GM18858 (cell line): ENCODE measurements at regions not wholly inside any gene's neighbourhood (a gene's known extent, or its start where the extent isn't known, plus 50 kb on each side); places are given as distances from the start of the nearest gene placed in this dataset.
"Not testable (repeated sequence)": the region's sequence is repeated elsewhere in the genome, so short reads cannot be mapped to it uniquely, and the experiment has no call there.

Experiments
- ATAC-seq: cut with Tn5 transposase; IDR thresholded peaks from one replicate; pipeline ENCODE4 v1.9.1; 2021; ENCODE audit not compliant: unreplicated experiment

DNA sequence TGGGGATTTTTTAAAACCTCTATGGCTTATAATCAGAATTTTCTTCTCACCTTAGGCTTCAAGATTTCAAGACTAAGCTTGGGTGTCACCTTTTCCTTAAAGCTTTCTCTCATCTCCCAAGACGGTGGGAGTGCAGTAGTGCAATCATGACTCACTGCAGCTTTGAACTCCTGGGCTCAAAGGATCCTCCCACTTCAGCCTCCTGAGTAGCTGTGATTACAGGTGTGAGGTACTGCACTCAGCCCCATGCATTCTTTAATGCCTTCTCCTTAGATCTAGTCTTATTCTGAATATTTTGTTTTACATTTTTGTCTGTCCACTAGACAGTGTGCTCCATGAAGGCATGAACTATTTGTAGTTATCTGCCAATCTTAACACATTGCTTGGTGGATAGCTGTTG is 55.7 kb upstream of the FAT3 start:
- no peak for ATAC-seq

DNA sequence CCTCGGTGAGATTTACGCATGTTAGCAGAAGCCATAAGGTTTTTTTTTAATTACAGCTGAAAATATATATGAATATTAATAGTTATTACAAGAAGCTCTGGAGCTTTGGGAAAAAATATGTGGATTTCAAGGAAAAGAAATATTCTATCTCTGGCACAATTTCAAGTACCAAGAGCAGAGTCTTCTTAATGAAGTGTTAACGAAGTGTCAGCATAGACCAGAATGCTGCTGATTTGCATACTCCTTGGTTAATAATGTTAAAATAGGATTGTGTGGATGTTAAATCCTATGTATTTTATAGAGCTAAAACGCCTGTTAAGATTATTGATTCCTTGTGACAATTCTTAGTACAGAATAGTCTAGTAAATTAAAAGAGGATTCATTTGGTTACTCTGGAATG is 57.0 kb upstream of the FAT3 start:
- ATAC-seq, result no peak

DNA sequence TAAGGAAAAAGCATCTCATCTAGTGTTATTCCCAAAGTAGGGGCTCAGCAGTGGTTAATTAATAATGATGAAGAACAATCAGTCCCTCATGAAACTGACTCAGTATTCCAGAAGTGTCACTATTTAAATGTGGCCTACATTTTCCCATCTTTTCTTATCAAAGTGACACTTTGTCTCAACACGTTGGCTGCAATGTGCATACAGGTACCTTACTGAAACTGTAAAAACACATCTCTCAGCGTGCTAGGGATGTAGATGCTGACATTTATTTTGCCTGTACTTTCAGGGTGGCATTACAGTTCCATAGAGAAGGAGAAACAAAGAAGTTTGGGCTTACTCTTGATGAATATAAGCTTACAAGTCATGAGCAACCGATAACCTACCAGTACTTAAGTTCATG is 58.3 kb upstream of the FAT3 start:
- no peak for ATAC-seq

DNA sequence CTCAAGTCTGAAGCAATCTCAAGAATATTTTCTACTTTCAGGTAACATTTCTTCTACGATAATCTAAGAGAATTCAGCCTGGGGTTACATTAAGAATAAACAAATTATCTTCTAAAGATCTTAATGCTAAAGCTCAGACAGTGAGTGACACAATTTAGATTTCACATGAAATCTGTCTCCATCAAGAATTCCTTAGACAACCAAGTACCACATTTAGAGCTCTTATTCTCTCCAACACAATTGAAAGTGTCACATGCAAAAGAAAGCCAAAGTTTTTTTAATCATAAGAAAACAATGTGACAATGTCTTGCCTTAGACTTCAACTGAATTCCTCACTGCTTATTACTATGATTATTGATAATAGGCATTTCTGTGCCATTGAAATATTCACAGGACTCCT is 60.7 kb upstream of the FAT3 start:
- ATAC-seq, result no peak

DNA sequence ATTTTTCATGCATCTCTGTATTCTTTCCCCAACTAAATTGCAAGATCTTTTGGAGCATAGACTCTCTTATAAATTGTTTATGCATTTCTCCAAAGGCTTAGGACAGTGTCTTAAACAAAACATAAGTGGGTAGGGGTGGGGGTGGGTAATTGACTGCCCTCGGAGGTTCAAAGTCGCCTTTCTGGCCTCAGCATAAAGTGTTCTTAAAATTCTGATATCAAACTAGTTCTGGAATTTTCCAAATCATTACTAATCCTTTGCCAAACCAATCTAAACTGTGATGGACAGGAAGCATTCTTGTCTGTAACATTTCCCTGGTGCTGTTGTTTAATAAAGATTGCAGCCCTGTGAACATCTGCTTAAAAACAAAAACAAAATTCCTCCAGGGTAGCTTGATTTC is 61.8 kb upstream of the FAT3 start:
- no peak for ATAC-seq

DNA sequence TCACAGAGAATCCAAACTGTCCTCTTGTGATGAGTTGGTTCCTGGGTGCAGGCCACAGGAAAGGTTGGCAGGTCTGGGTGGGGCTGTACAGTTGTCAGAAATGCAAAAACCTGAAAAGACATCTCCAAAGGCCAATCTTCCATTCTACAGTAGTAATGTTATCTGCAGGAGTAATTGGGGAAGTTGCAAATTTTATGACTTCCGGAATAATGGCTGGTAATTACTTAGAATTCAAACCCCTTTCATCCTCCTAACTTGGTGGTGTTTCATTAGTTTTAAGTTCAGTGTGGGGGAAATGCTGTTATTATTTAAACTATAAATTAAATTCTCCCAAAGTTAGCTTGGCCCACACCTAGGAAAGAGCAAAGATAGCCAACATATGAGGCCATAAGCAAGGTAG is 64.7 kb upstream of the FAT3 start:
- no peak for ATAC-seq

DNA sequence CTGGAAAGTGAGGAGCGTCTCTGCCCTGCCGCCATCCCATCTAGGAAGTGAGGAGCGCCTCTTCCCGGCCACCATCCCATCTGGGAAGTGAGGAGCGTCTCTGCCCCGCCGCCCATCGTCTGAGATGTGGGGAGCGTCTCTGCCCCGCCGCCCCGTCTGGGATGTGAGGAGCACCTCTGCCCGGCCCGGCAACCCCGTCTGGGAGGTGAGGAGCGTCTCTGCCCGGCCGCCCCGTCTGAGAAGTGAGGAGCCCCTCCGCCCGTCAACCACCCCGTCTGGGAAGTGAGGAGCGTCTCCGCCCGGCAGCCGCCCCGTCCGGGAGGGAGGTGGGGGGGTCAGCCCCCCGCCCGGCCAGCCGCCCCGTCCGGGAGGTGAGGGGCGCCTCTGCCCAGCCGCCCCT is 67.2 kb upstream of the FAT3 start:
- not testable (repeated sequence) for ATAC-seq

DNA sequence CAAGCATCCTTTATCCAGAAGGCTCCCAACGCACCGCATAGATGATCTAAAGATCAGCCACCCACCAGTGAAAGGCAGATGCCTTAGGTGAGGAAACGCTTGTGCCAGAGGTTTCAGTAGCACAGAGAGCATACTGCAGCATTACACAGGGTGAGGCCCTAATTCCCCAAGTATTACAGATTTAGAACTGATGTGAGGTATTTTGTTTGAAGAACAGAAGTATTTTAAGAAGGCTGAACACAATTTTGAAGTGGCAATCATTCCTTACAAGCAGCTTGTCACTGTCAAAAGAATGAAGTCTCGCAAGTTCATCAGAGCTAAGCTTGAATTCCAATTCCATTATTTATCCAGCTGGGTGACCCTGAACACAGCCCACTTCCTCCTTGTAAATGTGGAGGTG is 70.0 kb upstream of the FAT3 start:
- ATAC-seq, result no peak

DNA sequence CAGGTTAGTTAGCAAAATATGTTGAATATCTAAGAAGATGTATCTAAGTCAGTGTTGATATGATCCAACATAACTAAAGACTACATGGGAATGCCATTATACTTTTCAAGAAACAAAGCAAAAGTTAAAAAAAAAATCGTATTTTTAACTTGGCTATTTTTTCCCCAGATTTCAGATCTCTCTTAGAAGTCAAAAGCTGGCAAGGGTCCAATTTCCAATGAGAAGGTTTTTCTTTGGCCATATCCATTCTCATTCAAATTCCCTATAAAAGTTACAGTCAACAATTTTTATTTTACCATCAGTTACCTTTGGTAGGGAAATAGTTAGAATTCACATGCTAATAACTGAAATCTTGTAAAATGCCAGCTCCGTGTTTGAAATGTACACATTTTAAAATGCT is 70.5 kb upstream of the FAT3 start:
- no peak for ATAC-seq

DNA sequence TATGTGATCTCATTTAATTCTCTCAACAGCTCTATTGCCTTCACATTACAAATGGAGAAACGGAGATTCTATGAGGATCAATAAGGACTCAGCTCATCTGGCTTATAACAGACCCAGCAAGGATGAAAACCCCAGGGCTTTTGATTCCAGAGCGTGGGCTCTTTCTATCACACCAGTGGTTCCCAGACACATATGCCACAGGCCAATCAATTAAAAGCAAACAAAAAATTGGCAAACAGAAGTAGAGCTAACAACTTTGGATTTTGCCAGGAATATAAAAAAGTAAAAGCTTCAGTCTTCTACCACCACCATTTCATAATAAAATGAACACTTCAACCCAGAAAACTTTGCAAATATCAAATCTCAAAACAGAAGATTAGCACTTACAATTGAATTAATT is 71.1 kb upstream of the FAT3 start:
- no peak for ATAC-seq

DNA sequence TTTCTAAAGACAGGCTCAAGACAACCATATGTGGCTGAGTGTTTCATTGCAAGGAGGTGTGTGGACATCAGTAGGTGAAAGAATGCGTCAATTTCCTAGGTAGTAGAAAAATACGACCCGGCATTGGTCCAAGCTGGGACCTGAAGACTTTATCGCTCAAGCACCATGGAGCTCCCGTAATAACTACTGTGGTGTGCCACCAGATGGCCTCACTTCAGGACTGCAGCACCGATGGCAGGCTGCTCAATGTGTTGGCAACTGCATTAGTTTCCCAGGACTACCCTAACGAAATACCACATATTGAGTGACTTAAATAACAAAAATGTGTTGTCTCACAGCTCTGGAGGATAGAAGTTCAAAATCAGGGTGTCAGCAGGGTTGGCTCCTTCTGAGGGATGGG is 72.4 kb upstream of the FAT3 start:
- ATAC-seq, result no peak

DNA sequence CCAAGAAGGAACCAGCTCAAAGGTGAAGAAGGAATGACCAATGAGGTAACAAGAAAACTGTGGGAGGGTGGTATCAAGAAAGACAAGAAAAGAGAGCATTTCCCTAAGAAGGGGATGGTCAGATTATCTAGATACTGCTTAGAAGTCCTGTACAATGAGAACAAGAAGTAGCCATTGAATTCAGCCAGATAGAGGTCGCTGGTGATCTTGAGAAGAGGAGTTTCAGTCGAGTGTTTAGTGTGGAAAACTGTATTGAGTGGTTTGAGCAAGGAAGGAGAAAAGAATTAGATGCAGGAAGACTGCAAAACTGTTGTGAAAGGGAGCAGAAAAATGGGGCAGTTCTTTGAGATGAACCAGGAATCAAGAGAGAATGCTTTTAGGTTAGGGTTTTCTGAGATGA is 74.6 kb upstream of the FAT3 start:
- no peak for ATAC-seq

DNA sequence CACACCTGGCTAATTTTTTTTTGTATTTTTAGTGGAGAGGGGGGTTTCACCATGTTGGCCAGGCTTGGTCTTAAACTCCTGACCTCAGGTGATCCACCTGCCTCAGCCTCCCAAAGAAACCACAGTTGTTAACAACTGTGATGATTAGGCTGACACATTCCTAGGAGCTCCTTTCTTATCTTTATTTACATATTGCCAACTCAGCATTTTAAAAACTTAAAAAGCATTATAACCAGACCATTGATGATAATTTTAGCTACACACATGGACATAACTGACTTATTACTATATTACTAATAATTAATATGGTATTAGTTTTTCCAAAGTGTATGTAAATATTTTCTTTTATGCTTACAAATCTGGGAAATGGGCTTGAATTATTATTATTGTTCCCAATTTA is 82.9 kb upstream of the FAT3 start:
- ATAC-seq, result no peak

DNA sequence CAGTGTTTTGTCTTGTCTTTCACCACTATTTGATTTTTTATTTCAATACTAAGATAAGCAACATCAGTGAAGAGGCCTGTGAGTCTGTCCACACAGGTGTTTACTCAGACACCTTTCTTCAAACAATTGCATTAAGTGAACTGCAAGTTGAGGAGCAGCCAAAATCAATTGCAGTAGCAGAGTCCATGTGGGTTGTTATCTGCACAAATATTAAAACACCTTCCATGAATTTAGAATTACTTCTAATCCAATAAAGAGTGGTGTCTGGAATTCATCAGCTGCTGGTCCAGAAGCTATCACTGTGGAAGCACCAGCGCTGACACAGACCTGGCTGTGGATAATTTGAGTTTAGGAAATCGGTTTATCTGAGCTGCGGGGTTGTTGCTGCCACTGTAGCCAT is 83.5 kb upstream of the FAT3 start:
- ATAC-seq, result no peak

DNA sequence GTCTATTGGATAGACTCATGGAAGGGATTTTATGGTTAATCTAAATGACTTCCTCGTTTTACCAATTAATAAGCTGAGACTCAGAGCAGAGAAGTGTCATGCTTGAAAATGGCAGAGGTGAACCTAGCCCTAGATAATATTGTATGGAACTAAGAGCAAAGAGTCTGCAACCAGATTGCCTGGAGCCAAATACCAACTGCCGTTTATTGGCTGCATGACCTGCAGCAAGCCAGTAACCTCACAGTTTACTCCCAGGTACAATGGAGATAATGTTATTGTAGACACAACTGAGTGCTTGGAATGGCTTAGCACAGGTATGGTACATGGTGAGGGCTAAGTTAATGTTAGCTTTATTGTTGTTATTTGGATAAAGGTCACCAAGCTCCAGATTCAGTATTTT is 84.6 kb upstream of the FAT3 start:
- ATAC-seq, result no peak

DNA sequence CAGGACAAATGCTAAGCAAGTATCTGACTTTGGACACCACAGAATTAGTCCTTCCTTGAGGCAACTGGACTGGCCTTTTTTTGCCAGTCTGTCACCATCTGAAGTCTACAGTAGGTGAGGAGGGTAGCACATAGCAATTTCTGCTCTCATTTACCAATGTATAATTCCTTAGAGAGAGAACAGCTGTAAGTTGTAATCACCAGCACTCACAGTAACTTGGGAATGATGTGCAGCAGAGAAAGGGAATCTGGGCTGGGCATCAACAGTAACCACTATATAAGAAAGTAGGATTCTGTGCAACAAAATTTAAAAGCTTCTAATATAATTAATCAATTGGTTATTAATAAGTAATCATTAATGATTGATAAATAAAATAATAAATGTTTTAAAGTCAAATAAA is 86.3 kb upstream of the FAT3 start:
- no peak for ATAC-seq

DNA sequence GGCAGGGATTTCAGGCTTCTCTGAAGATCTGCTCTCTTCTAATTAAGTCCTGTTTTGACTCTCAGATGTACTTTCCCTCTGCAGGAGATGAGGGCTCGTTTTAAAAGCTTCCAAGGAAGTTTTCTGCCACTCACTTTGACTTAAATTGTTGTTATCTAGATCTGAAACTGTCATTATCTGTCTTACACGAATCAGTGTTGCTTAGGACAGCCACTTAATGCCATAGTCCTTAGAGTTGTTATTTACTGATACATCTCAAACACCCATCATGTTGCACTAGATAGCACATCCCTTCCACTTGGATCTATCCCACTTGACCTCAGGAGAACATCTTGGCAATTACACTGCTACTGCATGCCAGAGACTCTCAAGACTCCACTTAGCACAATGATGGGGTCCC is 86.9 kb upstream of the FAT3 start:
- no peak for ATAC-seq

DNA sequence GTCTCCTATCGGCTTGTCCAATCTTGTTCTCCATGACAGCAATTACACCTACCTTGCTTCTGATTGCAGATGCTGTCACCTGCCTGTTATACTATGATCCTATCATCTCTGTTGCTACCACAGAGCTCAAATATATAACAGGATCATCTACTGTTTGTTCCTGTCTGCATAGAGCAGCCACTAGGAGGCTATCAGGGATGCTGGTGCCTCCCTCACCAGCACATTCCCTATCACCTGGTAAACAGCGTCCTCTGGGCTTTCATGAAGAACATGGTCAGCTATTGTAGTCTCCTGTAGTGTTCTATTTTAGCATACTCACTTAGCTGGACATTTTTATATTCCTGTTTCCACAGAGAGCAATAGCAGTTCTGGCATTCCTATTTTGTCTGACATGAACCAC is 87.8 kb upstream of the FAT3 start:
- no peak for ATAC-seq

DNA sequence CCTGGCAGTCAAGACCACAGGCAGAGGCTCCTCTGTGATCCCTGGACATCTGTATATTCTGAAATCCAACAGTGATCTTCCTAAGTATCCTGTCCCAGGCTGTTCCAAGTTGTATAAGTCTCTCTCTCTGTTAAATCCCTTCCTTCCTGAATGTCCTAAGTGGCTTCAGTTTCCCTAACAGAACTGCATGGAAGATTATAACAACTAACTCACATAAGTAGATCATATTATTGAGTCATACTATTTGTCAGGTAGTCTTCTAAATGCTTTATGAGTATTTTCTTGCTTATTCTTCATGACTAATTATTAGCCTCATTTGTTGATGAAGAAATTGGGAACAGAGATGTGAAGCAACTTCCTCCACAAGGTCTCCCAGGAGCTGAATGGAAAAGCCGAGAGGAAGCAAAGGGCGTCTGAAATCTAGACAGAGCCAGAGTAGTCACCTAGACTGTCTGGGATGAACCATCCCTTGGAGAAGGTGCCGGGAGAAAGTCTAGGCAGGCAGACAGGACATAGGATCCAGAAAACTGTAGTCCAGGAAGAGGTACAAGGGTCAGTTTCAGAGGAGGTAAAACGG is 93.2 kb upstream of the FAT3 start:
- ATAC-seq, result no peak

DNA sequence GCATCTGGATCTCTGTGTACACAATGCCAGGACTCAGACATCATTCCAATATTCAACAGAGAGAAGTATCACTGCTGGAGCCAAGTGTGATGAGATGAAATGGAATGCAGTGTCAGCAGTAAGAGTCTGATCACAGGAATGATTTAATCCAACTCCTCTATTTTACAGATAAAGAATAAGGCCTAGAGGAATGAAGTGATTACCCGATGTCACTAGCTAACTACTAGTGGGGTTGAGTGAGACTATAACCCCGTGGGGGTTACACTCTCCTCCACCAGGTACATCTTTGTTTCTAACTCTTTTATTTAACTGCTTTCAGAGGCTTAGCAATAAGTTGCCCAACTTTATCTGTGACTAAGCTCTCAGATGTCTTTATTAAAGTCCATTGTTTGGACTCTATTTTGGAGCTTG is 94.2 kb upstream of the FAT3 start:
- ATAC-seq, result no peak

DNA sequence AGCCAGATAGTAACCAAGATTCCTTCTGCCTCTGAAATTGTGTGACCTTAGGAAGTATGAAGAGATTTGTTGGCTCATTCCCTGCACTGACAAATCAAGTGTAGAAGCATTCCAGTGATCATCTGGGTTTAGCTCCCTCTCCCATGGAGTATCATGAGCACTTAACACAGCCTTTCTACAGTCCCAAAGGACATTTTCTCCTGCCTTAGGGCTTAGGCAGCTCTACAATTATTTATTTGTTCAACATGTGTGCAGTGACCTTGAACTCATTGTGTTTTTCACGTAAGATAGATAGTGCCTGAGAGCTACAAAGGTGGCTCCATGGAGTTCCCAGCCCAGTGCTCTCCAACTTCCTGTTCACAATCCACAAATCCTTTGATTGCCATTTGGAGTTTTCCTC is 94.8 kb upstream of the FAT3 start:
- no peak for ATAC-seq

DNA sequence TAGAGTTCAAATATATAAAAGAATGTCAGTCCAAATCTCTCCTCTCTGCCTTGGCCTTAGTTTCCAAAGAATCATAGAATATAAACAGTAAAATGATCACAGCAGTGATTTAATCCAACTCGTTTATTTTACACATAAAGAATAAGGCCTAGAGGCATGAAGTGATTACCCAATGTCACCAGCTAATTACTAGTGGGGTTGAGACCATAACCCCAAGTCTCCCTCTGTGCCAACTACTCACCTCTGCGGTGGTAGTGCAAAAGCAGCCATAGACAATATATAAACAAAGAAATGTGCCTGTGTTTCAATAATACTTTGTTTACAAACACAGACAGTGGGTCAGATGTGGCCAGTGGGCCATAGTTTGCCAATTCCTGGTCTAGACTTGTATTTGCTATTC is 96.6 kb upstream of the FAT3 start:
- no peak for ATAC-seq

DNA sequence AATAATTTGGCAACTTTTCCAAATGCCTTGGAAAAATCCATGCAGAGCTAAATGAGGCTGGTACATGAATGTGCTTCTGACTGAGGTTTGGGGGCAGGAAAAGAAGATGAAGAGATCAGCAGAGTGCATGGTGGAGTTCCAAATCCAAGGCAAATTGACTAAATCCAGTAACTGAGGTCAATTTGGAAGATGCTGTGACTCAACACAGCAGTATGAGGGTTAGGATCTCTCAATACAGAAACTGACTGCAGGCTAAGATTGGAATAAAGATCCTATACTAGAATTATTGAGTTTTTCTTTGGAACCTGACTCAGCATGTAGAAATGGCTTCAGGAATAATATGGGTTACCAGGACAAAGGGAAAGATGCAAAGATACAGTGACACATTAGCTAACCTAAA is 99.3 kb upstream of the FAT3 start:
- no peak for ATAC-seq

DNA sequence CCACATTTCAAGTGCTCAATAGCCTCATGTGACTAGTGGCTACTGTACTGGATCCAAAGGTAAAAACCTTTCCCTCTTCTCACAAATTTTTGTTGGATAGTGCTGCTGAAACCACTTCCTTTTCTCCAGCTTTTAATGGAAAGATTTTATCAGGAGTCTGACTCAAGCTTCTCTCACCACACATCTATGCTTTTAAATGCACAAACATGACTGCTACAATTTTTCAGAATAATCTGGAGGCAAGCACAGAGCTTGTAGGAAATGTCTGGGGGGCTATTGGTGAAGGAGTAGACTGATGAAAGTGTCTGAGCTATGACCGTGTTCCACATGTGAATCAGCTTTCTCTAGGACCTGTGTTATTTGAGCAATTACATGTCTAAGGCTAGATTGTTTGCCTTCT is 101.1 kb upstream of the FAT3 start:
- ATAC-seq, result no peak
